ENCODE measurements at regions not wholly inside any gene's neighbourhood (a gene's known extent, or its start where the extent isn't known, plus 50 kb on each side); places are given as distances from the start of the nearest gene placed in this dataset.

- no peaks in the 10 kb centered on the region for H3K79me2 ChIP-seq (ENCODE audit: insufficient read depth, low read length)
- H3K36me3 ChIP-seq (replicated peaks in 1 of 2; ENCODE audit: control insufficient read depth in 1 of 2, insufficient read depth in 2 of 2, low read length in 2 of 2): no peaks in the 10 kb centered on the region
- no peaks in the 10 kb centered on the region for H3K27me3 ChIP-seq (ENCODE audit: control insufficient read depth in 1 of 2, insufficient read depth in 2 of 2, low read length in 2 of 2)
- ATAC-seq: no peak
- ChIA-PET POLR2A (no interaction called here), CTCF (ENCODE audit: low intra/inter-chr PET ratio, low total read pairs) (interaction anchor here (2.6 kb wide), 1 partner anchor 31 kb away, joined by 27 read pairs; no protein-coding TSS in a partner anchor)
- H3K4me1 ChIP-seq (ENCODE audit: insufficient read depth, low read length): no peaks in the 10 kb centered on the region
- intact Hi-C loops (cut with micrococcal nuclease; ENCODE audit: unreplicated experiment) (loop anchor here (1.0 to 2.0 kb wide), 2 partner anchors 23 to 30 kb away; no protein-coding TSS in a partner anchor), in situ Hi-C loops (cut with HindIII; ENCODE audit: extremely low pct_ligation_motif_present, low pct_unique_long_range_greater_than_20kb) (no loop called here)
- no peak overlapping the region for H3K4me3 ChIP-seq (replicated peaks in 1 of 3; ENCODE audit: insufficient read depth in 1 of 3, low read depth in 2 of 3, low read length in 3 of 3)
- no peak for DNase-seq (ENCODE audit: low spot score)
- BruUV-seq (replicated peaks): no TSS peak
- 1% methylated on average over 4 of the region's 4 CpGs for WGBS (ENCODE audit: low lambda C conversion rate)
- H3K27ac ChIP-seq (ENCODE audit: extremely low read length, insufficient read depth, low read length): no peak overlapping the region
- H3K4me2 ChIP-seq (ENCODE audit: low read depth, low read length): no peak overlapping the region
- H2AFZ ChIP-seq (ENCODE audit: low read length): no peak overlapping the region
- H4K20me1 ChIP-seq (ENCODE audit: insufficient read depth, low read length): no peaks in the 10 kb centered on the region
- FAIRE-seq: no peak
- H3K9me3 ChIP-seq (ENCODE audit: low read length): peaks cover 4% of the 10 kb centered on the region; the same call in 1 of the 2 replicates
- TF ChIP-seq LCORL (IDR thresholded peaks at IDR 0.05) (no peak), LCORL (CRISPR knock-in tag; IDR thresholded peaks at IDR 0.05) (no peak), ZNF292 (CRISPR knock-in tag; IDR thresholded peaks at IDR 0.05; ENCODE audit: borderline replicate concordance, low read depth) (no peak), ZNF484 (CRISPR knock-in tag; IDR thresholded peaks at IDR 0.05; ENCODE audit: borderline replicate concordance, low read depth) (no peak)
- no peak overlapping the region for H3K9ac ChIP-seq (ENCODE audit: insufficient read depth, low read depth, low read length)
Measured at GRCh38 chr2:102871707-102872106, 109.9 kb downstream of the TMEM182 start.

GRCh38 chr2:102872388-102872787, 110.6 kb downstream of the TMEM182 start:
- H3K36me3 ChIP-seq (replicated peaks in 1 of 2; ENCODE audit: control insufficient read depth in 1 of 2, insufficient read depth in 2 of 2, low read length in 2 of 2): no peaks in the 10 kb centered on the region
- H3K27ac ChIP-seq (ENCODE audit: extremely low read length, insufficient read depth, low read length): no peak overlapping the region
- peak; percentile 15 for DNase-seq (ENCODE audit: low spot score)
- no peak overlapping the region for H3K9ac ChIP-seq (ENCODE audit: insufficient read depth, low read depth, low read length)
- TF ChIP-seq CTCF (CRISPR knock-in tag; IDR thresholded peaks at IDR 0.05) (peak; percentile 42; the same call in 1 of the 2 replicates), SRSF1 (optimal IDR thresholded peaks at IDR 0.05; ENCODE audit: low read depth, low read length) (no peak), RFXANK (CRISPR knock-in tag; IDR thresholded peaks at IDR 0.05) (no peak), STAG1 (CRISPR knock-in tag; IDR thresholded peaks at IDR 0.05) (peak; percentile 55), ELK4 (CRISPR knock-in tag; IDR thresholded peaks at IDR 0.05; ENCODE audit: borderline replicate concordance) (no peak)
- no peak for ATAC-seq
- H3K4me1 ChIP-seq (ENCODE audit: insufficient read depth, low read length): no peaks in the 10 kb centered on the region
- ChIA-PET CTCF (ENCODE audit: low intra/inter-chr PET ratio, low total read pairs) (interaction anchor here (2.6 kb wide), 1 partner anchor 32 kb away, joined by 27 read pairs; no protein-coding TSS in a partner anchor), POLR2A (no interaction called here)
- in situ Hi-C loops (cut with HindIII; ENCODE audit: extremely low pct_ligation_motif_present, low pct_unique_long_range_greater_than_20kb) (no loop called here), intact Hi-C loops (cut with micrococcal nuclease; ENCODE audit: unreplicated experiment) (loop anchor here (1.0 to 2.0 kb wide), 2 partner anchors 24 to 31 kb away; no protein-coding TSS in a partner anchor)
- H2AFZ ChIP-seq (ENCODE audit: low read length): no peak overlapping the region
- H3K27me3 ChIP-seq (ENCODE audit: control insufficient read depth in 1 of 2, insufficient read depth in 2 of 2, low read length in 2 of 2): no peaks in the 10 kb centered on the region
- H3K79me2 ChIP-seq (ENCODE audit: insufficient read depth, low read length): no peaks in the 10 kb centered on the region
- no peak overlapping the region for H3K4me3 ChIP-seq (replicated peaks in 1 of 3; ENCODE audit: insufficient read depth in 1 of 3, low read depth in 2 of 3, low read length in 3 of 3)
- H3K4me2 ChIP-seq (ENCODE audit: low read depth, low read length): no peak overlapping the region
- peaks cover 4% of the 10 kb centered on the region; the same call in 1 of the 2 replicates for H3K9me3 ChIP-seq (ENCODE audit: low read length)
- FAIRE-seq: peak; percentile 28
- H4K20me1 ChIP-seq (ENCODE audit: insufficient read depth, low read length): no peaks in the 10 kb centered on the region
- BruUV-seq (replicated peaks): no TSS peak
- WGBS (ENCODE audit: low lambda C conversion rate): 13% methylated on average over 2 of the region's 2 CpGs
